H9 (cell line): ENCODE measurements at regions not wholly inside any gene's neighbourhood (a gene's known extent, or its start where the extent isn't known, plus 50 kb on each side); places are given as distances from the start of the nearest gene placed in this dataset.

Source experiments
- DNase-seq: peaks from one replicate; pipeline ENCODE4 v3.0.0-alpha.2; 2017
- H2AFZ ChIP-seq: one replicate; pipeline ENCODE4 v1.6.1; 2013; ENCODE audit warnings: mild to moderate bottlenecking, low read length, control low read depth, moderate library complexity
- H2AK5ac ChIP-seq: 2 replicates; pipeline ENCODE4 v1.6.1; 2013; ENCODE audit warnings: low read length, control low read depth, mixed read lengths; ENCODE audit not compliant: insufficient read length
- H2BK120ac ChIP-seq: one replicate; pipeline ENCODE4 v1.6.1; 2013; ENCODE audit warnings: low read depth, mild to moderate bottlenecking, low read length, control low read depth, inconsistent platforms; ENCODE audit not compliant: poor library complexity, severe bottlenecking
- H2BK12ac ChIP-seq: 2 replicates; pipeline ENCODE4 v1.6.1; 2013; ENCODE audit warnings: low read length, control low read depth, mixed read lengths, low read depth; ENCODE audit not compliant: insufficient read length
- H2BK15ac ChIP-seq: 2 replicates; pipeline ENCODE4 v1.6.1; 2013; ENCODE audit warnings: low read depth, low read length, control low read depth
- H2BK20ac ChIP-seq: one replicate; pipeline ENCODE4 v1.6.1; 2013; ENCODE audit warnings: low read depth, mild to moderate bottlenecking, low read length, control low read depth, inconsistent platforms; ENCODE audit not compliant: poor library complexity, severe bottlenecking
- H2BK5ac ChIP-seq: 2 replicates; pipeline ENCODE4 v1.6.1; 2013; ENCODE audit warnings: low read length, control low read depth, mixed read lengths; ENCODE audit not compliant: insufficient read length
- H3K14ac ChIP-seq: 2 replicates; pipeline ENCODE4 v1.6.1; 2013; ENCODE audit warnings: low read length, control low read depth; ENCODE audit not compliant: insufficient read depth
- H3K18ac ChIP-seq: 2 replicates; pipeline ENCODE4 v1.6.1; 2013; ENCODE audit warnings: low read depth, mild to moderate bottlenecking, mixed read lengths, low read length, control low read depth; ENCODE audit not compliant: insufficient read length
- H3K23ac ChIP-seq: 2 replicates; pipeline ENCODE4 v1.6.1; 2013; ENCODE audit warnings: low read length, control low read depth, mixed read lengths, low read depth; ENCODE audit not compliant: insufficient read length
- H3K23me2 ChIP-seq: 2 replicates; pipeline ENCODE4 v1.6.1; 2013; ENCODE audit warnings: low read depth, mild to moderate bottlenecking, mixed read lengths, low read length, control low read depth; ENCODE audit not compliant: insufficient read length, poor library complexity, severe bottlenecking
- H3K27ac ChIP-seq: 2 replicates; pipeline ENCODE4 v1.5.1; 2013; ENCODE audit warnings: low read length, control low read depth, mixed read lengths, low read depth; ENCODE audit not compliant: insufficient read length
- H3K27me3 ChIP-seq: 2 replicates; pipeline ENCODE4 v1.6.1; 2013; ENCODE audit warnings: low read length, control low read depth, inconsistent platforms; ENCODE audit not compliant: insufficient read depth
- H3K4ac ChIP-seq: 2 replicates; pipeline ENCODE4 v1.6.1; 2013; ENCODE audit warnings: low read depth, mild to moderate bottlenecking, control low read depth, inconsistent platforms, low read length, moderate library complexity
- H3K4me1 ChIP-seq: 2 replicates; pipeline ENCODE4 v1.6.1; 2013; ENCODE audit warnings: low read length, control low read depth, inconsistent platforms; ENCODE audit not compliant: insufficient read depth
- H3K4me2 ChIP-seq: 2 replicates; pipeline ENCODE4 v1.6.1; 2013; ENCODE audit warnings: low read length, control low read depth, mixed read lengths; ENCODE audit not compliant: insufficient read length, insufficient read depth
- H3K56ac ChIP-seq: 2 replicates; pipeline ENCODE4 v1.6.1; 2013; ENCODE audit warnings: low read depth, mild to moderate bottlenecking, mixed read lengths, low read length, control low read depth; ENCODE audit not compliant: insufficient read length
- H3K79me1 ChIP-seq: 2 replicates; pipeline ENCODE4 v1.6.1; 2013; ENCODE audit warnings: low read depth, mild to moderate bottlenecking, moderate library complexity, low read length, control low read depth, inconsistent platforms; ENCODE audit not compliant: insufficient read depth, poor library complexity, severe bottlenecking
- H3K79me2 ChIP-seq: 2 replicates; pipeline ENCODE4 v1.6.1; 2013; ENCODE audit warnings: low read length, control low read depth, inconsistent platforms; ENCODE audit not compliant: insufficient read depth
- H3K9ac ChIP-seq: 2 replicates; pipeline ENCODE4 v1.6.1; 2013; ENCODE audit warnings: low read length, control low read depth, mixed read lengths; ENCODE audit not compliant: insufficient read length; ENCODE audit errors: extremely low read depth
- H3K9me3 ChIP-seq: one replicate; pipeline ENCODE4 v1.6.1; 2013; ENCODE audit warnings: low read depth, low read length, inconsistent platforms; ENCODE audit not compliant: control insufficient read depth
- H3T11ph ChIP-seq: one replicate; pipeline ENCODE4 v1.6.1; 2013; ENCODE audit warnings: mild to moderate bottlenecking, low read length, control low read depth, inconsistent platforms
- H4K20me1 ChIP-seq: one replicate; pipeline ENCODE4 v1.6.1; 2013; ENCODE audit not compliant: control insufficient read depth, insufficient read length, insufficient read depth
- H4K5ac ChIP-seq: 2 replicates; pipeline ENCODE4 v1.6.1; 2013; ENCODE audit warnings: low read depth, mild to moderate bottlenecking, mixed read lengths, low read length, control low read depth; ENCODE audit not compliant: insufficient read length
- H4K8ac ChIP-seq: replicated peaks from 2 replicates; pipeline ENCODE4 v1.6.1; 2013; ENCODE audit warnings: low read length, control low read depth, mixed read lengths, low read depth; ENCODE audit not compliant: insufficient read length
- H4K91ac ChIP-seq: 2 replicates; pipeline ENCODE4 v1.6.1; 2013; ENCODE audit warnings: low read depth, mild to moderate bottlenecking, moderate library complexity, mixed read lengths, low read length, control low read depth; ENCODE audit not compliant: insufficient read length
- H3K27ac Mint-ChIP-seq, 3 experiments: 2 replicates in 2 of 3; 3 replicates in 1 of 3; pipeline ENCODE4 v1.8.0; 2020 to 2021; ENCODE audit warnings: mixed read lengths in 3 of 3, mild to moderate bottlenecking in 1 of 3, moderate library complexity in 1 of 3
- H3K27me3 Mint-ChIP-seq: 2 replicates; pipeline ENCODE4 v1.8.0; 2021; ENCODE audit warnings: low read depth, mild to moderate bottlenecking, moderate library complexity, mixed read lengths
- H3K36me3 Mint-ChIP-seq, 3 experiments: 2 replicates in 2 of 3; 3 replicates in 1 of 3; pipeline ENCODE4 v1.8.0; 2020 to 2021; ENCODE audit warnings: low read depth in 3 of 3, mixed read lengths in 3 of 3; ENCODE audit not compliant: insufficient read depth in 1 of 3
- H3K4me1 Mint-ChIP-seq, 2 experiments: 2 replicates each; pipeline ENCODE4 v1.8.0; 2020; ENCODE audit warnings: mixed read lengths in 2 of 2
- H3K4me3 Mint-ChIP-seq, 2 experiments: 2 replicates in 1 of 2; 3 replicates in 1 of 2; pipeline ENCODE4 v1.8.0; 2020 to 2021; ENCODE audit warnings: mild to moderate bottlenecking in 2 of 2, mixed read lengths in 2 of 2, moderate library complexity in 1 of 2
- H3K9me3 Mint-ChIP-seq, 2 experiments: 2 replicates in 1 of 2; 3 replicates in 1 of 2; pipeline ENCODE4 v1.8.0; 2020; ENCODE audit warnings: mild to moderate bottlenecking in 2 of 2, mixed read lengths in 2 of 2, moderate library complexity in 1 of 2
- CTCF ChIP-seq: fragments of 200-600 bp; sonication (generic); conservative IDR thresholded peaks from 3 replicates; pipeline ENCODE4 v1.8.0; 2021; ENCODE audit warnings: antibody characterized with exemption, mild to moderate bottlenecking
- WGBS: extraction: QIAGEN DNeasy Blood & Tissue Kit; methylation state at CpG from one replicate; pipeline ENCODE4 v1.1.7; 2013; ENCODE audit warnings: missing lambda C conversion rate, low lambda C conversion rate, mixed read lengths; ENCODE audit not compliant: insufficient read length; ENCODE audit errors: extremely low coverage; 5-methylcytosine and 5-hydroxymethylcytosine counted together

- H3K23ac ChIP-seq: no peak overlapping the region
- H3K14ac ChIP-seq: no peak overlapping the region
- no peaks in the 10 kb centered on the region for H3K4me1 ChIP-seq
- no peak for TF ChIP-seq CTCF
- Mint-ChIP-seq H3K27me3 (no peaks in the 10 kb centered on the region), H3K36me3 (peaks cover 4 to 7% (median 5%) of the 10 kb centered on the region in 3 experiments; a peak in 3 of 7 replicates), H3K27ac (no peak overlapping the region), H3K4me3 (no peak overlapping the region), H3K9me3 (peaks cover 7 to 13% of the 10 kb centered on the region in 2 experiments), H3K4me1 (no peaks in the 10 kb centered on the region)
- H3K79me1 ChIP-seq: no peaks in the 10 kb centered on the region
- no peaks in the 10 kb centered on the region for H3K23me2 ChIP-seq
- H3K4ac ChIP-seq: no peak overlapping the region
- no peak overlapping the region for H3K4me2 ChIP-seq
- H4K5ac ChIP-seq: no peak overlapping the region
- H3T11ph ChIP-seq: no peak overlapping the region
- no peaks in the 10 kb centered on the region; the same call in 1 of the 2 replicates for H3K79me2 ChIP-seq
- H3K27ac ChIP-seq: no peak overlapping the region
- H3K9me3 ChIP-seq: no peaks in the 10 kb centered on the region
- no peaks in the 10 kb centered on the region for H3K27me3 ChIP-seq
- no peak overlapping the region for H2BK120ac ChIP-seq
- H2BK15ac ChIP-seq: no peak overlapping the region
- no peaks in the 10 kb centered on the region for H4K20me1 ChIP-seq
- H3K18ac ChIP-seq: no peak overlapping the region
- no peak overlapping the region for H2AFZ ChIP-seq
- no peak overlapping the region for H3K56ac ChIP-seq
- no peak overlapping the region for H4K91ac ChIP-seq
- H3K9ac ChIP-seq: no peak overlapping the region
- no peak overlapping the region for H4K8ac ChIP-seq
- no CpG with 5 or more reads among the region's 1 CpG for WGBS
- no peak overlapping the region for H2BK12ac ChIP-seq
- no peak overlapping the region for H2BK20ac ChIP-seq
- H2BK5ac ChIP-seq: no peak overlapping the region
- no peak for DNase-seq
- no peak overlapping the region for H2AK5ac ChIP-seq
Measured at GRCh38 chr7:126103582-126103981, 1149.2 kb downstream of the GRM8 start.
